NCI-H1694 (cell line): ENCODE measurements at regions not wholly inside any gene's neighbourhood (a gene's known extent, or its start where the extent isn't known, plus 50 kb on each side); places are given as distances from the start of the nearest gene placed in this dataset.
"Not testable (repeated sequence)": the region's sequence is repeated elsewhere in the genome, so short reads cannot be mapped to it uniquely, and the experiment has no call there.

Experiments used
- DNase-seq: peaks from one replicate; lab custom pipeline; 2025; lab: John Stamatoyannopoulos, UW

DNA sequence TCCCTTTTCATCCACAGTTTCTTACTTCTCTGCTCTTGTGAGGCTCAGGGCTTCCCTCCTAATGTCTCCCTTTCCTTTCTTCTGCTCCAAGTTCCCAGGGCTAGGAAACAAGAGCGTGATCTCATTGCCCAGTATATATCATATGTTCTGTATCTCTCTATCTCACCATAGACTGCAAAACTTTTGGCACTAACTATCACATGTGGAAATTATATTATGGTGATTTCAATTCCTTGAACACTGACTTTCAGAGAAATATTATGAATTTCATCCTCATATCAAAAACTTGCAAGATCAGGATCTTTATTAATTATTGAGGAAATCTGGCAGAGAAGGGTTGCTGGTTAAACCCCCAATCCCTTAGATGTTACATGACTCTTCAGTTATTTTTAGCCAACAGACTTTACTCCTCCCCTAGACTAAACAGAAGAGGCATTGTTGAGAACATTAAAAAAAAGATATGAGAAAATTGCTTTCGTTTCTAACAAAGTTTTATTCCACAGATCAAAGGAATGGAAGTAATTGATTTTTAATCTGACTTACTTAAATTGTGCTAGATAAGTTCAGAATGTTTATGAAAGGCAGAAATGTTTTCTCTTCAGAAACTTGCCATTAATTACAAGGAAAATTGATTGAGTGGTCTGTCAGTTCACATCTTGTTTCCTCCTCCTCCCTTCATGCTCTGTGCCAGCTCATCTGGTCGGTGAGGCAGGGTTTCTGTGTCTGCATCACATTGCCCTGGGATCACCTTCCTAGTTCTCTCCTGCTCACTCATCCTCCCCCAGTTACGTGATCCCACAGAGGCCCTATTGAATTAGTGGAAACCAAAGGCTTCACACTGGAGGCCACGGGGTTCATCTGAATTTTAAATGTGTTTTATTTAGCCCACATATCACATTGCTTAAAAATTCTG, 378.5 kb downstream of the LMO7 start:
- no peak for DNase-seq

DNA sequence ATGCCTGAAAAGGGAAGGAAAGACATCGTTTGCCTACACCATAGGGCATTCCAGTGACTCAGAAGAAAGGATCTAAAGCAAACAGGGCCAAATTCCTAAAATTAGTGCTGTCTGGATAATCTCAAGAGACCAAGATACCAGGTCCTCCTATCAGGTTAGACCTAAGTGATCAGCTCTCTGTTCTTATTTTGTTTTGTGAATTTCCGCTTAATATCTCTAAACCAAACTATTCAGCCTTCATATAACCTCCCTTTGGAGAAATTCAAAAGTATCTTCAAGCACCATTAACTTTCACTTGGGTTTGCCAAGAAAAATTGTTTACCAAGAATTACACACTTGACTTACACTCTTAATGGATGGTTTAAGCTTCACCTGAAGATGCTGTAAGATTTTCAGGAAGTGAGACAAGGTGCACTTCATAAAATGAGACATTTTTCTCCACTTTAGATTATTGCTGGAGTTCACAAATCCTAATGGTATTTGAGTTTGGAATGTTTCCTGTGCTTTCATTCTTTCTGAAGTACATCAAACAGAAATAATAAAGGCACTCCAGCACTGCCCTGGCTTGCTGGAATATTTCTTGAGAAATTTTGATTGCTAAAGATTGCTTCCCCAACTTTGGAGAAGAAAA, 376.1 kb downstream of the LMO7 start:
- DNase-seq = no peak

DNA sequence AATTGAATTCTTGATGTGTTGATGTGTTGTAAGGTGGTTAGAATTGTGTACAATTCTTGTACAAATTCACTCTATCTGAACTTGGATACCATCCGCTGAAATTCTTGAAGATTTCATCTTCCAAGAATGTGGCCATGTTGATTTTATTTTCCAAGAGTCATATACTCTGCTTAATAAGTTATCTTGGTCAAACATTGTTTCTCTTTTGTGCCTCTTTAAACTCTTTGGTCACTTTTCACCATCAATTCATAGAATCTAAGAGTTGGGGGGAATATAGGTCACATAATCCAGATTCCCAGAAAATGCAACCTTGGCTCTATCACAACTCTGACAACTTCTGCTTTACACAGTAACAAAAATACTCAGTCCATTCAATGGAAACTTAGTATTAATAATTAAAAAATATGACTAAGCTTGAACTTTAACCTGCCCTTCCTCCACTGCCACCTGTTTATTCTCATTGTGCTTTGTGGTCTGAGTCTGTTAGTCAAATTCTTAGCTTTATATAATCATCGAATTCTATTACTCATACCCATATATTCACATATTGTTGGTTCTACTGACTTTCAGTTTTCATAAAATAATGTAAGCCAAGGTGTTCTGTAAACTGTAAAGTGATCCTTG, 373.2 kb downstream of the LMO7 start:
- no peak for DNase-seq

DNA sequence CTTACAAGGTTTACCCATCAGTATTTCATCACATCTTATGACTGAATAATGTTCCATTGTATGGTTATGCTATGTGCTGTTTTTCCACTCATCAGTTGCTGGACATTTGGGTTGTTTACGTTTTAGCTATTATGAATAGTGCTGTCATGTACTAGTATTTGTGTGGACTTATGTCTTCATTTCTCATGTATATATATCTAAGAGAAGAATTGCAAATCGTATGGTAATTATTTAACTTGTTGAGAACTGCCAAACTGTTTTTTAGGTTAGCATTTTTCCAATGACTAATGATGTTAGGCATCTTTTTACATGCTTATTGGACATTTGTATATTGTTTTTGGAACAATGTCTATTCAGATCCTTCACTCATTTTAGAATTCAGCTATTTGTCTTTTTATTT, 368.3 kb downstream of the LMO7 start:
- no peak for DNase-seq

DNA sequence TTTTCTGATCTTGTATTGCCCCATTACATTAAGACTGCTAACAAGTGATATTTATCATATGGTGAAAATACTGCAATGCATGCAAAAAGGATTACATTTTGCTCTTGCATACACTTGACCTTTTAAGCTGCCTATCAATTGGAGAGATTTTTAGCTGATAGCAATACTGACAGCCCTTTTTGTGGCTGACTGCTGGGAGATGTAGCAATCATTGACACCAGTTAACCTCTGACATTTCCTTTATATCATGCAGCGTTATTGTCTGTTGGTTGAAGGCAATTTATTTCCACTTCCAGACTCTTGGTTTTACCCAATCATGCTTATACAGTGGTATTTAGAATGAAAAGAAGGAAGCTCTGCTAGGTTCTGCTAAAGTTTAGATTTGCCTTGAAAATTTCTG, 364.0 kb downstream of the LMO7 start:
- DNase-seq = no peak

DNA sequence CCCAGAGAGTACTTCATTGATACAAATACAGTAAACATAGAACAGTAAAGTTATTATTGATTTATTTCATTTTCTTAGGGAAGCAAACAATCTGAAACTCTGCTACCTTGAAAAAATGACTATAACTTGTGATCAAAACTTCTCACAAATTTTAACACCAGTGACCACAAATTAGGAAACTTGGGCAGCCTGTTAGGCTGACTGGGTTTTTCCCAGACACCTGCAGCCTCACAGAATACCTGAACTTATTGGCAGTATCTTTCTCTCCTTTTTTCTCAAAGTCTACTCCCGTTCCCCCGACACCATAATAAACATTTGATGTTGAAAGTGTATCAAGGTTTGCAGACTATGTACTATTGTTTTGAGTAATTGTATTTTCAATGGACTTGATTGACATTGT, 360.5 kb downstream of the LMO7 start:
- DNase-seq = no peak

DNA sequence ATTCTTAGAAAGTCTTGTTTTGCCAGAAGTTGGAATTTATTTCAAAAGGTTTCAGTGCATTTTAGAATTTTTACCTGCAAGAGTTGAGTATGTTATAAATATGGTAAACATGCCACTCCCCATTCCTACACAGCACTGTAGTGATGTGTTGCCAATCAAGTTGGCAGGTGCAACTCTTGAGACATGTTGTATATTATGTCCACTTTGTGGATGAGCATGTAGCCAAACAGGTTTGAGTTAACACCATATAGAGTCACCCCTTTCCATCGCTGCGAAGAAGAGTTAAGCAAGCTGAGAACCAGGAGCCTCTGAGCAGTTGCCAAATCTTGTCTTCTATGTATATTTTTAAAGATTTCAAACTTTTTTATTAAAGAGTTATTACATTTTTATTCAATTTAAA, 359.8 kb downstream of the LMO7 start:
- DNase-seq = no peak

DNA sequence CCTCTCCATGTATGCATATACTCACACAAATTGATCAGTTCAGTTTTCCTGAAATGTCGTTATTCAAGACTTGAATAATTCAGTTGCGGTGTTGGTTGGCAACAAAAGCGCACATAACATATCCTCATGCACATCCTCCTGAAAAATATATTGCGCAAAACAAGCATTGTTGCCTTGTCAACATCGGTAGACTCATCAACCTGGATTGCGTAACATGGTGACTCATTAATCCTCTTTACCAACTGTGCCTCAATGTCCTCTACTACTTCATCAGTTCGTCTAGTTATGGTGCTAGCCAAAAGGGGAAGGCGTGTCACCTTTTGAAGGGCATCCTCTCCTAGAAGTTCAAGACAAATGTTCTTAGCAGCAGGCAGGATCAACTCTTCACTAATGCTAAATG, 357.7 kb downstream of the LMO7 start:
- no peak for DNase-seq

DNA sequence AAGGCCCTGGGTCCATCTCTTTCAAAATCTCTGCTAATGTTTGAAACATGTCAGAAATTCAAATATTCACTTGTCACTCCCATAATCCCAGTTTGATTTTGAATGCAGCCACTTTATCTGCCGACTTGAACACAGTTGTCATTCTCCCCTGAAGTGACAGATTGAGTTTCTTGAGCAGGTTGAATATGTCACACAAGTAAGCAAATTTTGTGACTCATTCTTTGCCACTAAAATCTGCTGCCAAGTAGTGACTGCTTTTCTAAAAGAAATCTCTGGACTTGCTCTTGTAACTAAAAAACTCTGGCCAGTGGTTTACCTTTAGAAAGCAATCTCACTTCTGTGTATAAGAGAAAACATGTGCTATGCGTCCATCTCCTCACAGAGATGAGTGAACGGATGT, 357.1 kb downstream of the LMO7 start:
- no peak for DNase-seq

DNA sequence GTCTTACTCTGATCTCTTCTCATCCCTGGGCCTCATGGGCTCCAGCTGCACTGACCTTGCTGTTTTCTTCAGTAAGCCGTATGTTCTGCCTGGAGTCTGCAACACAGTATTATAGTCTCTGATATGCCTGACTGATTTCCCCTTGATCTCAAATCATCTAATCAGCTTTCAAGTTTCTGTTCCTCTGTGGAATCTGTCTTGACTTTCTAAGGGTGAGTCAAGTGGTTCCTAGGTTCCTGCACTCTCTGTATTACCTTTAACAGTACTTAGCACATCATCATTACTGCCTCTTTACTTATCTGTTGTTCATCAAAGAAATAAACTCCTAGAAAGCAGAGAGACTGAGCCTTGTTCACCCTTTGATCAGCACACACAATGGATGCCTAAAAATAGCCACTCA, 350.7 kb downstream of the LMO7 start:
- no peak for DNase-seq

DNA sequence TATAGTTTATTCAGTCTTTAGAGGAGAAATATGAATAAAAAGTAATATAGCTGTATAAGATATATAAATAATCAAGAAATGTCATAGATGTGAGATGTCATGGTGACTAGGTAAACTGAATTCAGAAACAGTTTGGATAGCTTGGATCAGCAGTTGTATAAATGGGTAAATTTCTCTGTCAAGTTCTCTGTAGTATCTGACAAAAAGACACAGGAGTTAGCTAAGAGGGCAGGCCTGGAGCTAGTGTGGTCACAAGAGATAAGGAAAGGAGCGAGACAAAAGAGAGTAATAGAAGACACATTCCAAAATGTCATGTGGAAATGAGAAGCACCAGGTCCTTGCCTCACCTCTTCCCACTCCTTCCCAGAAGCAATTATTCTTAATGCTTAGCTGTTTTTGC, 349.0 kb downstream of the LMO7 start:
- no peak for DNase-seq

DNA sequence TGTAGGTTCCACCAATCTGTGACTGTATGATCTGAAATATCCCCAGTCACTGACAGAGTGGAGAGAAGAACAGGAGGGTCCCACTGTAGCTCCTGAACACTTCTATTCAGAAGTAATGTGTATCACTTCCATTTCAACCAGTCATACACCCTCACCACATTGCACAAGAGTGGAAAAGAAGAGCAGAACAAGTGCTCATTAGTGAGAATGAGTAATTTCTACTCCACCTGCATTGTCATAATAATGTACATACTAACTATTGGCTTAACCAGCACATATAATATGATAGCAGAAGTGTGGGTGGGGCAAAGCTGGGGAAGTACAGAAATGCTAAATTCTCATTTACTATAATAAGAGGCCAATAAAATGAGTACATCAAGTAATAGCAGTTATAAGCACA, 342.7 kb downstream of the LMO7 start:
- DNase-seq = no peak

DNA sequence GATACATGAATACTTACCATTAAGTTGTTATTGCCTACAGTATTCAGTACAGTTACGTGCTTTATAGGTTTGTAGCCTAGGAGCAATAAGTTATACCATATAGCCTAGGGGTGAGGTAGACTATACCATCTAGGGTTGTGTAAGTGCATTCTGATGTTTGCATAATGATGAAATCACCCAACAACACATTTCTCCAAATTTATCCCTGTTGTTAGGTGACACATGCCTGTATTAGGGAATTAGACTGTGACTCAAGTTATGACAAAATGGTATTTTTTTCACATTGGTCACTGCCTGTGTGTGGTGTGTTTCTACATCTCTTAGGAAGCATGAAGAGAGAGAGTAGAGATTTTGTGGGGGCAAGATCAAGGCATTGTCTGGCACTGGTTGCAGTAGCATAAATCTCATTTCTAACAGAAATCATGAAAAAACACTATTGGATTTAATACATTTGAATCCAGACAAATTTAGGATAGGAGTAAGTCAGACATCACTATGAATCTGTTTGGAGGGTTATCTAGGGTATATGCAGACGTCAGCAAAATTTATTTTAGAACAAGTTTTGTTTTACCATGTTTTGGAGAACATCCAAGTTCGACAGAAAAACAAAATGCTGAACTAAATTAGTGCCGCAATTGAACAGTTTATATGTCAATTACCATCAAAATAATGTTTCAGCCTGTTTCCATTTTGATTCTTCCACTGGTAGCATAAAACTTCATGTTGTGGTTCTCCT, 332.1 kb downstream of the LMO7 start:
- no peak for DNase-seq

DNA sequence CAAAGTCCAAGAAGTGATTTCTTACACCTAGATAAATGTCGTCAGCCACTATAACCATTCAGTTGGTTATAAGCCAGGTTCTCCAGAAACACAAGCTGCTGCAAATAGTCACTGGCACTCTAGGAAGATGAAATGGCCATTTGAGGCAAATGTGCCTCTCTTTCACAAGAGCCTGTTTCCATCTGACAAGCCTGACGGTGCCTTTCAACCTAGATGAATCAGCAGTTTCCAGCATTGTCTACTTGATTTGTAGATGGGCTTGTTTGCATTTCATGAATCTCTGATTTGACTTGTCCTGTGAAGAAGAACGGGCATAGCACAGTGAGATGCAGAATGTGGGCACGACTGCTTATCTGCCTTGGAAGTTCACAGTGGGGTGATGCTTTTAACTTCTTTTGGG, 327.2 kb downstream of the LMO7 start:
- DNase-seq = no peak

DNA sequence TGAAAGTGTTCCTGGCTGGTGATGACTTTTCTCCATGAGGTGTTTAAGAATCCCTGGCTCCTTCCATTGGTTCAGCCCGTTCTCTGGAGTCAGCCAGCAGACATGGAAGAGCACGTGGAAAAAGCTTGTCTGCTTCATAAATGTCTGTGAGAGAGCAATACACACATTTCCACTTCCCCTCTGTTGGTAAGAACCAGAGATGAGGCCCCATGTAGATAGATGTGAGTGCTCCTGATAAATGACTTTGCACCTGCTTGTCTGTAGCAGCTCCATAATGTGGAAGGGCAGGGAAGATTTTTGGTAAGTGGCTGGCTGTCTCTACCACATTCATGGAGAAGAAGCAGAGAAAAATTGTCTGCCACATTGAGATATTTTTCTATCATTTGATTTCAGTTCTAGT, 325.8 kb downstream of the LMO7 start:
- no peak for DNase-seq

DNA sequence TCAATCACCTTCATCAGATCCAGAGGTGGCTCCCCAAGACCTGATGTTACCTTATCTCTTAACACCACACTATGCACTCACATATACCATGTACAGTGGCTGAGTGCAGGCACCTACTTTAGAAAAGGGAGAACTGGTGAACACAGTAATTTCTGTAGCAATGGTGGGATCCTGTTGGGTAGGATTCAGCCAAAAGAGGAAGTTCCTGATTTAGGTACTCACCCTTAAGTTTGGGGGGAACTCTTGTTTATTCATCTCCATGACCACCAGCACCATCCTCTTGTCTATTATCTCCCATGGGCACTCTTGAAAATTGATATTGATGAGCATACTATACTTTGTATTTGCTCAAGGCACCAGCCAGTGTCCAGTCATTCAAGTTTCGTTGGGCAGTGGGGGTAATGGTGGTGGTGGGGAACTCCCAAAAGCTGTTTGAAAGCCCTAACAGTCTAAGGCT, 324.4 kb downstream of the LMO7 start:
- no peak for DNase-seq

DNA sequence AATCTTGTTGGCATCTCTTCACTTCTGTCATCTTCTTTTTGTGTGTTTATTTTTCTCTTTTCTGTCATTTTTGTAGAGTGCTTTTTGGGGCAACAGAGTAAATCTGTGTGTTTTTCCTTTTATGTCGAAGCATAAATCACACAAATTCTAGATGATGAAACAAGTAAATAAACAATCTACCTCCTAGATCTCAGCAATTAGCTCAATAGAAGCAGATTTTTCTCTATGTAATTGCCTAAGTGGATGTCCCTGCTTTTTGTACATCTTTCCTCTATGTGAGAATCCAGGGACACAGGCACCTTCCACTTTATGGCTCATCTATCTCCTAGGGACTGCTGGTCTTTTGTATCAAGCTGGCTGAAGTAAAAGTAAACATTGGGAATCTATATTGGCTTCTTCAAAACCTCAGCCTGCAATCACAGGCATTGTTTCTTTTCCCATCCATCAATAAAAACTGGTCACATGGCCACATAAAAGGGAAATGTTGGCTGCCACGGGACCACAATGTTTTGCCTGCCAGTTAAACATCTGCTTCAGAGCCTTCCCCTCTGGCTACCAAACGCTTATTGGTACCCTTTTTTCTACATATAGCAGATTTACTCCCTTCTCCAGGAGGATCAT, 323.8 kb downstream of the LMO7 start:
- DNase-seq = no peak

DNA sequence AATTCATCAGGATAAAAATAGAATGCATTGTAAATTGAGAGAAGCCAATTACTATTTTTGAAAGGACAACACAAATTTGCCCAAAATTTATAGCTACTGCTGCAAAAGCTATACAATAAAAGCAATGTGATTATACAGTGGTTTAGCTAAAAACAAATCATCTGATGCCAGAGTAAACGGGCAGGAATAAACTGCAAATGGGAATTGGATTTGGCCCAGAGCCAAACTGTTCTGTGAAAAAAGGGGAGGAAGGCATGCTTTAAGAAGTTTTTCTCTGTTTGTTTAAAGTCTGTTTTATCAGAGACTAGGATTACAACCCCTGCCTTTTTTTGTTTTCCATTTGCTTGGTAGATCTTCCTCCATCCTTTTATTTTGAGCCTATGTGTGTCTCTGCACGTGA, 317.5 kb downstream of the LMO7 start:
- not testable (repeated sequence) for DNase-seq

DNA sequence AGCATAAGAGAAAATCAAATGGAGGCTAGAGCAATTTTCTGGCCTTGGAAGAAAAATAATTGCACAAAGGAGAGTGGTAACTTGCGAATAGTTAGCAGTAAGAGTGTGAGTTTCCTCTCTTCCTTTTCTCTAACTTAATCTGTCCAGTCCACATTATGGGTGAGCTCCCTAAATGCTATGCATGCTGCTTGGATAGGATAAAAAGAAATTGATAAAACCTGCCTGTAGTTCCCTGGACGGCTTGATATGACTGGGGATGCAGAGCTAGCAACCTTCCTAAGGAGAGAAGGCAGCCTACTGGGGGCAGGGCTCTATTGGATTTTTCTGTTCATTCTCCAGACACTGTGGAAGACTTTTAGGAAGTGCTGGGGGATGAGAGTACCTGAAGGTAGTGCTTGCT, 311.3 kb downstream of the LMO7 start:
- no peak for DNase-seq

DNA sequence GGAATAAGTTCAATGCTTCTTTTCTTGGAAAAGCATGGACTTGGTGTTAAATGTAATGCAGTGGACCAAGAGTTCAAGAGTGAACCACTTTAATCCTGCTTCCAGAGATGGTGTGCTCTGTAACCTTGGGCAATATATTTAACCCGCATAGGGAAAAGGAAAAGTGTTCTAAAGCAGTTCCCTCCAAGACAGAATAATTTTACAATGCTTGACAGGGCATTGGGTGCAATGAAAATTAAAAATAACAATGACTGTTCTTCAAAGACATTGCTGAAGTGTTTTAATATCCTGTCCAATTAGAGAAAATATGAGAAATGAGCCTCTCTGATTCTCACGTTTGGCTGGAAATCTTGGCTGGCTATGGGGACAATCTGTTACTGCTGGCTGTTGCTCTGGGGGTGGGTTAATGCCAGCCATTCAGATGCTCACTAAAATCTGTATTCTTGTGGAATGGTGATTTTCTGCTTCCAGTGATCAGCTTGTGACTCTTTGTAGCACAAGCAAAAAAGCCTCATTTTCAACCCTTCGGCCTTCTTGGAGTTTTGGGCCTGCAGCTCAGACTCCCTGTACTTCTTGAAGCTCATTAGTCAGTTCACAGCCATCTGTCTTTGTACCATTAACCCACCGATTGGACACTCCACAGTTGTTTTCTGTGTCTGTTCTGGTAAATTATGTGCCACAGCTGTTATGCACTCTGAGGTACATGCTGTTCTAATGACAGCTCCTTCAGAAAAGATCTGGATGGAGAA, 310.6 kb downstream of the LMO7 start:
- peak; percentile 90 for DNase-seq

DNA sequence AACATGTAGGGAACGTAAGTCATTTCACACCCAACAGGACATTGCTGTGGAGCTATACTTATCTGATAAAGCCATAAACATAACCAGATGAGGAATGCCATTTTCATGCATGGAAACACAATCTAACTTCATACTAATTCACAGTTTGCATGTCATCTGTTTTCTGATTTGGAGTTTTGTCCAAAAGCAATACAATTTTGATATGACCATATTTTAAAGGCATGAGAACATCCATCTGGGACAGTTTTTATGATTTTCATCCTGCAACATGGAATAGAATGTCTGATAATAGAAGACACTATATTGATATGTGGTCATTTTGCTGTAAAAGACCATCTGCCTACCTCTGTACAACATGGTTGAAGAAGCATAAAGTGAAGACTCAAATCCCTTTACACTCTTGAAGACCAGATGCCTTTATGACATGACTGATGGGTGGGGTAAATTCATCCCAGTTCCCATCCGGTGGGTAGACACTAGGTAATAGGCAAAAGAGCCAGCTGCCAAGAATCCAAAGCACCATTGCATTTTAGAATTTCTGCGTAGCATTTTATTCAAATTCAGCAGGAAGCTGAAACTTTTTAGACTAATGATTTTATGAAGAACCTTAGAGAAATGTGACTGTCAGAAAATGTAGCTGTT, 309.8 kb downstream of the LMO7 start:
- peak; percentile 89 for DNase-seq
